OCI-LY3 (cell line): ENCODE measurements at regions not wholly inside any gene's neighbourhood (a gene's known extent, or its start where the extent isn't known, plus 50 kb on each side); places are given as distances from the start of the nearest gene placed in this dataset.

Experiments used
- EZH2phosphoT487 ChIP-seq: fragments of 200-600 bp; shearing (Covaris generic); IDR thresholded peaks from 2 replicates; pipeline ENCODE4 v1.6.1; 2018; ENCODE audit warnings: antibody characterized with exemption, mixed run types, low read depth
- TF ChIP-seq, protein P1 (sequence below): fragments of 200-600, 300-600 bp; sonication (generic); IDR thresholded peaks from 2 replicates; pipeline ENCODE4 v1.5.1; 2014; ENCODE audit warnings: antibody characterized with exemption, low read length, low read depth

DNA sequence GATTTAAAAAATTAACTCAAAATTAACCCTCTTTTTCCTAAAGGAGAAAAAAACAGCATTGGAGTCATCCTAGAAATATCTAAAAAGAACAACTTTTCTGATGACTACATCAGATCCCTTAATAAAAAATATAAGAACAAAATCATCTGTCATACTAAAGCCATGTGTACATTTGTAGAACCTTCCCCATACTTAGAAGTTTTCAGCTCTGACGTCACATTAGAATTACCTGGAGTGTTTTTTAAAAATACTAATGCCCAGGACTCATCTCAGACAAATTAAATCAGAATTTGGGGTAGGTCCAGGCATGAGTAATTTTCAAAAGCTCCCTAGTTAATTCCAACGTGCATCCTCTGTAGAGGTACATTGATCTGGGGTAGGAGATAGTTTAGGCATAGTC lies 598.0 kb downstream of the DSC3 start:
- TF ChIP-seq, protein P1, sequence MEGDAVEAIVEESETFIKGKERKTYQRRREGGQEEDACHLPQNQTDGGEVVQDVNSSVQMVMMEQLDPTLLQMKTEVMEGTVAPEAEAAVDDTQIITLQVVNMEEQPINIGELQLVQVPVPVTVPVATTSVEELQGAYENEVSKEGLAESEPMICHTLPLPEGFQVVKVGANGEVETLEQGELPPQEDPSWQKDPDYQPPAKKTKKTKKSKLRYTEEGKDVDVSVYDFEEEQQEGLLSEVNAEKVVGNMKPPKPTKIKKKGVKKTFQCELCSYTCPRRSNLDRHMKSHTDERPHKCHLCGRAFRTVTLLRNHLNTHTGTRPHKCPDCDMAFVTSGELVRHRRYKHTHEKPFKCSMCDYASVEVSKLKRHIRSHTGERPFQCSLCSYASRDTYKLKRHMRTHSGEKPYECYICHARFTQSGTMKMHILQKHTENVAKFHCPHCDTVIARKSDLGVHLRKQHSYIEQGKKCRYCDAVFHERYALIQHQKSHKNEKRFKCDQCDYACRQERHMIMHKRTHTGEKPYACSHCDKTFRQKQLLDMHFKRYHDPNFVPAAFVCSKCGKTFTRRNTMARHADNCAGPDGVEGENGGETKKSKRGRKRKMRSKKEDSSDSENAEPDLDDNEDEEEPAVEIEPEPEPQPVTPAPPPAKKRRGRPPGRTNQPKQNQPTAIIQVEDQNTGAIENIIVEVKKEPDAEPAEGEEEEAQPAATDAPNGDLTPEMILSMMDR, result no peak
- TF ChIP-seq EZH2phosphoT487, result no peak
